ENCODE measurements at regions not wholly inside any gene's neighbourhood (a gene's known extent, or its start where the extent isn't known, plus 50 kb on each side); places are given as distances from the start of the nearest gene placed in this dataset.
"Not testable (repeated sequence)": the region's sequence is repeated elsewhere in the genome, so short reads cannot be mapped to it uniquely, and the experiment has no call there.

GRCh38 chr4:99763635-99764101 is 53.0 kb upstream of the DAPP1 start:
- H3K27me3 Mint-ChIP-seq: peaks cover 13 to 17% of the 10 kb centered on the region in 2 donors
- peaks cover 0 to 2% of the 10 kb centered on the region in 2 donors for H3K4me1 Mint-ChIP-seq
- H3K4me3 Mint-ChIP-seq: no peak overlapping the region
- H3K36me3 Mint-ChIP-seq: no peaks in the 10 kb centered on the region
- ATAC-seq (replicated peaks): no peak
- no peak for DNase-seq
- H3K27ac Mint-ChIP-seq: no peak overlapping the region
- peaks cover 4 to 9% of the 10 kb centered on the region in 2 donors for H3K9me3 Mint-ChIP-seq

GRCh38 chr4:99762728-99763127 is 53.9 kb upstream of the DAPP1 start:
- ATAC-seq (replicated peaks) (no peak), DNase-seq (no peak)
- H3K36me3 Mint-ChIP-seq: no peaks in the 10 kb centered on the region
- H3K4me1 Mint-ChIP-seq: peaks cover 0 to 2% of the 10 kb centered on the region in 2 donors
- peaks cover 13 to 17% of the 10 kb centered on the region in 2 donors for H3K27me3 Mint-ChIP-seq
- H3K27ac Mint-ChIP-seq: no peak overlapping the region
- no peak overlapping the region for H3K4me3 Mint-ChIP-seq
- H3K9me3 Mint-ChIP-seq: peaks cover 4 to 9% of the 10 kb centered on the region in 2 donors

DNA sequence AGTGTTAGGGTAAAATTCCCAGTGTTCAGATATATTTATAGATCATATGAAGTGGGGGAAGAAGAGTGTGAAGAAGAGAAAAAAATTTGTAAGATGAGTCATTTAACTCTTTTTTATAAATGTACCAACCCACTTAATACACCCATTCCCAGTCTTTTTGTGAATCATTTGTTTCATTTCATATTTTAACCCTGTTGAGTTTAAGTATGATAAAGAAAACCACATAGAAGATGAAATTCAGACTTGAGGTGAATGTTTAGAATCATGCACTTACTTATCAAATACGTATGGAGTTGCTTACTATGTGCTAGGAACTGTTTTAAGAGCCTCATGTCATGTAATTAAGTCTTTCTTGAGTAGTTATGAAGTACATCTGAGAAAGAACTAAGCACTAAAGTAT is 56.6 kb upstream of the DAPP1 start:
- Mint-ChIP-seq H3K4me1 (peaks cover 0 to 2% of the 10 kb centered on the region in 2 donors), H3K27ac (no peak overlapping the region), H3K9me3 (peaks cover 4 to 7% of the 10 kb centered on the region in 2 donors), H3K4me3 (no peak overlapping the region), H3K36me3 (no peaks in the 10 kb centered on the region), H3K27me3 (peaks cover 13 to 17% of the 10 kb centered on the region in 2 donors)
- ATAC-seq (replicated peaks): no peak
- DNase-seq: no peak

DNA sequence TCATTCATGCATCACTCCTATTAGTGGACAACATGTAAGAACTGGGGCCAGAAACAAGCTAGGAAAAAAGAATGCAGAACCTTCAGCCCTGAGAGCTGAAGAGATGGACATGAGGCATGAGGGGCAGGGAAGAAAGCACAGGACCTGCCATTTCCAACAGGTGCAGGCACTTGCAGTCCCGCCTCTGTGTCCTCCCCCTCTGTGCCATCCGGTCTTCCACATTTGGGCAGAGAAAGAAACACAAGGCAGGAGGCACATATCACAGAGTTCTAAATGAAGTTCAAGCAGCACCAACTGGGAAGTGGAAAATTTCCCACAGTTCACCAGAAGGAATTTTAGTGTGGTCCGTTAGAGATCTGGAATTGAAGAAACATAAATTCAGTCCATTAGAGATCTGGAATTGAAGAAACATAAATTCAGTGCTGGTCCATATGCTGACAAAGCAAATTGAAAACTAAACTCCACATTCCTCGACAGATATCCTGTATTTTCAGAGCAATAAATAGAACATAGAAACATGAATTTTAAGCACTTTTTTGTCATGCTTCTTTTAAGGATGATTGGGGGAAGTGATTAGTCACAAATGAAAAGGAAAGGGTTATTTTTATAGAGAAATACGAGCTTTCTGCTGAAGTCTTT is 57.2 kb upstream of the DAPP1 start:
- peaks cover 4 to 5% of the 10 kb centered on the region in 2 donors for H3K9me3 Mint-ChIP-seq
- no peak for DNase-seq
- H3K4me1 Mint-ChIP-seq: peaks cover 0 to 2% of the 10 kb centered on the region in 2 donors
- no peak overlapping the region for H3K4me3 Mint-ChIP-seq
- H3K27me3 Mint-ChIP-seq: peaks cover 13 to 17% of the 10 kb centered on the region in 2 donors
- no peak for ATAC-seq (replicated peaks)
- H3K36me3 Mint-ChIP-seq: no peaks in the 10 kb centered on the region
- no peak overlapping the region for H3K27ac Mint-ChIP-seq

- H3K27me3 Mint-ChIP-seq: peaks cover 15 to 17% of the 10 kb centered on the region in 2 donors
Observed at GRCh38 chr4:99755223-99755944, 61.2 kb upstream of the DAPP1 start.

DNA sequence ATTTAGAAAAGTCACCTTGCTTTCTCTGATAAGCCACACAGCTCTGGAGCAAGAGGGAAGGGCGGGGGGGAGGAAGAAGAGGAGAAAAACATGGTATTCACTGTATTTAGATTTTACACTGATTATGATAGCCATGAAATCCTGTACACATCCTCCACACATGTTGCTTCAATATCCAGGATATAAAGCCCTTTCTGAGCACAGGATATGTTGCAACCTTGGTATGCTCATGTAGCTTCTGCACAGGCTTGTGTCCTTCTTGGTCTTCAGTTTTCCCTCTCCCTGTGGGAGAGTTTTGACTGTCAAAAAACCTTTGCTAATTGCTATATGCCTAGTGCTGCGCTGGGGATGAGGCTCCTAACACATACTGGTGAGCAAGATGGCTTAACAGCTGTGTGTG is 61.9 kb upstream of the DAPP1 start:
- no peak overlapping the region for H3K4me3 Mint-ChIP-seq

More at GRCh38 chr4:99755223-99755944, 61.2 kb upstream of the DAPP1 start:
- Mint-ChIP-seq H3K4me1 (no peaks in the 10 kb centered on the region), H3K36me3 (no peaks in the 10 kb centered on the region), H3K9me3 (no peaks in the 10 kb centered on the region), H3K4me3 (no peak overlapping the region), H3K27ac (no peak overlapping the region)
- ATAC-seq (replicated peaks) (no peak), DNase-seq (no peak)

DNA sequence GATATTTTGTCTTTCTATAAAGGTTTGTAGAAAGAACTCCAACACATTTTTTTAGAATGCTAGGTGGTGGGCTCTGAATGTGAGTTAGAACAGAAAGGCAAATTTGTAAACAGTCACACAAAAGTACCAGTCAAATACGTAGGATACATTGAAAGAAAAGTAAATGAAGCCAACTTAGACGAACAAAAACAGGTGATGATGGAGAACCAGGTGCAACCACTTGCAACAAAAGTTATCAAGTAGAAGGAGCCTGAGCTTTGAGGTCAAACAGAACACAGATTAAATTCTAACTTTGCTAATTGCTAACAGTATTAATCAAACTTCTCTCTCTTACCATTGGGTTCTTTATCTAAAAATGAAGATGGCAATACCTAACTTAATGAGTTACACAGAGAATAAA is 62.7 kb upstream of the DAPP1 start:
- Mint-ChIP-seq H3K27me3 (peaks cover 7 to 8% of the 10 kb centered on the region in 2 donors), H3K27ac (no peak overlapping the region), H3K4me1 (peaks cover 0 to 6% of the 10 kb centered on the region in 2 donors), H3K36me3 (no peaks in the 10 kb centered on the region), H3K9me3 (no peaks in the 10 kb centered on the region), H3K4me3 (no peak overlapping the region)
- DNase-seq (no peak), ATAC-seq (replicated peaks) (no peak)

More for the DNA sequence above, 61.9 kb upstream of the DAPP1 start:
- ATAC-seq (replicated peaks) (no peak), DNase-seq (no peak)
- Mint-ChIP-seq H3K27ac (no peak overlapping the region), H3K4me1 (peaks cover 0 to 5% of the 10 kb centered on the region in 2 donors), H3K27me3 (peaks cover 14 to 15% of the 10 kb centered on the region in 2 donors), H3K36me3 (no peaks in the 10 kb centered on the region), H3K9me3 (no peaks in the 10 kb centered on the region)

- H3K27me3 Mint-ChIP-seq: peaks cover 16 to 18% of the 10 kb centered on the region in 2 donors
- no peaks in the 10 kb centered on the region for H3K36me3 Mint-ChIP-seq
- no peak overlapping the region for H3K4me3 Mint-ChIP-seq
- ATAC-seq (replicated peaks) (peak; percentile 75 to 84), DNase-seq (no peak)
- H3K9me3 Mint-ChIP-seq: peaks cover 3% of the 10 kb centered on the region in 2 donors
- H3K4me1 Mint-ChIP-seq: peaks cover 0 to 6% of the 10 kb centered on the region in 2 donors
- H3K27ac Mint-ChIP-seq: no peak overlapping the region
Observed at GRCh38 chr4:99749445-99750391, 66.9 kb upstream of the DAPP1 start.

DNA sequence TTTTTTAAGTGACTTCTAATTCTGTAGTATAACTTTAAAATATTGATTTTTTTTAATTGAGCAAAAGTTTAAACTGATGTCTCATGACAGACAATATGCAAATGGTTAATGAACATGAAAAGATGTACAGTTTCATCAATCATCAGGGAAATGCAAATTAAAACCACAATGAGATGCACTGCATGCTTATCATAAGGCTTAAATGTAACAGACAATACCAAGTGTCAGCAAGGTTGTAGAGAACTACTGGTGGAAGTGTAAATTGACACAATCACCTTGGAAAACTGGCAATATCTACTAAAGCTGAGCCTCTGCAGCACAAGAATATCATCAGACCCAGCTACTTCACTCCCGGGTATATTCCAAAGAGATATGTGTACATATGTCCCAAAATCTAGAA is 70.2 kb upstream of the DAPP1 start:
- ATAC-seq (replicated peaks): no peak
- peaks cover 3% of the 10 kb centered on the region in 2 donors for H3K9me3 Mint-ChIP-seq
- H3K4me3 Mint-ChIP-seq: no peak overlapping the region
- DNase-seq: no peak
- peaks cover 9 to 15% of the 10 kb centered on the region in 2 donors for H3K27me3 Mint-ChIP-seq
- H3K27ac Mint-ChIP-seq: no peak overlapping the region
- H3K4me1 Mint-ChIP-seq: peaks cover 0 to 6% of the 10 kb centered on the region in 2 donors
- no peaks in the 10 kb centered on the region for H3K36me3 Mint-ChIP-seq

DNA sequence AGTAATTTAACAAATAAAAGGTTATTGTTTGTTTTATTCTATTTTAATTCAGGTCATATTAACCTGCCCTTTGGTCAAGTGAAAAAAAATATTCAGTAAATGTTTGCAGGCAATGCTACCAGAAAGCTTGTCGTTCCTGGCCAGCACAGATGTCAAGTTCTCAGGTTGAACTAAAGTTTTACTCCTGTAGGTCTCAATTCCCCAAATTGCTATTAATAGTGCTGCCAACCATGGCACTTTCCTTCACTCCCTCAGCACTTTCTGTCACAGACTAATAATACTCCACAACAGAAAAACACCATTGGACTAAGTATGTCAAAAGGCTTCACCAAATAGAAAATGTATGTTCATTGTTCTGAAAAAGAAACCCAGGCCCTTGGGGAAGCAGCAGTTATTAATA is 79.2 kb upstream of the C4orf54 start:
- ATAC-seq (replicated peaks): no peak
- Mint-ChIP-seq H3K27ac (no peak overlapping the region), H3K4me3 (no peak overlapping the region), H3K4me1 (no peaks in the 10 kb centered on the region), H3K27me3 (peaks cover 27% of the 10 kb centered on the region in 2 donors), H3K9me3 (peaks cover 12 to 14% of the 10 kb centered on the region in 2 donors), H3K36me3 (peaks cover 0 to 3% of the 10 kb centered on the region in 2 donors)
- DNase-seq: no peak

DNA sequence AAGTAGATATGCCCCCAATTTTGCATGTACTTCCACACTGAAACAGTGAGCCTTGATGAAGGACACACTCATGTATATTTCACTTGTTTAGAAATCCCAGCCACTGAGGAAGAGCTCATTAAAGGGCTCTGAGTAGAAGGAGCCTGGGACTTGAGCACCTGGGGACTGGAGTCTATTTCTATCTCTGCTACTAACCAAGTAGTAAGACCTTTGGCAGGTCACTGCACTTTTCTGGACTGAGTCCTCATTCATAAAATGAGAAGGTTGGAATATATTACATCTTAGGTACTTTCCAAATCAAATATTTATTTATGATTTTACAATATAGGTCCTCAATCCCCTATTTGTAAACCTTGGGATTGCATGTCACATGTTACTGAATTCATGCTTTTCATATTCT is 78.2 kb upstream of the C4orf54 start:
- DNase-seq (no peak), ATAC-seq (replicated peaks) (no peak)
- H3K27ac Mint-ChIP-seq: no peak overlapping the region
- H3K4me1 Mint-ChIP-seq: no peaks in the 10 kb centered on the region
- no peak overlapping the region for H3K4me3 Mint-ChIP-seq
- peaks cover 12 to 14% of the 10 kb centered on the region in 2 donors for H3K9me3 Mint-ChIP-seq
- peaks cover 27% of the 10 kb centered on the region in 2 donors for H3K27me3 Mint-ChIP-seq
- H3K36me3 Mint-ChIP-seq: peaks cover 0 to 3% of the 10 kb centered on the region in 2 donors

DNA sequence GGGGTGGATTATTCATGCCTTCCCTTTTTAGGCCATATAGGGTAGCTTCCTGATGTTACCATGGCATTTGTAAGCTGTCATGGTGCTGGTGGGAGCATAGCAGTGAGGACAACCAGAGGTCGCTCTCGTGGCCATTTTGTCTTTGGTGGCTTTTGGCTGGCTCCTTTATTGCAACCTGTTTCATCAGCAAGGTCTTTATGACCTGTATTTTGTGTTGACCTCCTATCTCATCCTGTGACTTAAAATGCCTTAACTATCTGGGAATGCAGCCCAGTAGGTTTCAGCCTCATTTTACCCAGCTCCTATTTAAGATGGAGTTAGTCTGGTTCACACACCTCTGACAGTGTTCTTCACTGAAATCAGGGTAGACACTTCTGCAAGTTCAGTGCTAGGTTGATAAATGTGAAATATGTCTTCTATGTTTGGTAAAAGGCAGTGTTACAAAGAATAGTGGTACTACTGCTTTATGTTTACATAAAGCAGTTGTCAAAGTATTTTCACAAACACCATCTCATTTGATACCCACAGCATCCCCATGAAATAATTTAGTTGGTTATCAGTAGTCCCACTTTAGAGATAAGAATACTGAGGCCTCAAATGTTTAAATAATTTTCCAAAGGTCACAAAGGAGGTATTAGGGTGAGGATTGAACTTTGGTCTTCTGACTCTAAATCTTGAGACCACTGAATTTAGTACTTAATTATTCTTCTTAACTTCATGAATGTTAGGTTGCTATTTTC is 77.1 kb upstream of the C4orf54 start:
- DNase-seq (no peak), ATAC-seq (replicated peaks) (no peak)
- Mint-ChIP-seq H3K9me3 (peaks cover 11 to 12% of the 10 kb centered on the region in 2 donors), H3K4me3 (no peak overlapping the region), H3K4me1 (no peaks in the 10 kb centered on the region), H3K27ac (no peak overlapping the region), H3K27me3 (peaks cover 17% of the 10 kb centered on the region in 2 donors), H3K36me3 (peaks cover 0 to 3% of the 10 kb centered on the region in 2 donors)

GRCh38 chr4:99733455-99733854 is 75.8 kb upstream of the C4orf54 start:
- H3K36me3 Mint-ChIP-seq; H3K9me3 Mint-ChIP-seq; H3K27ac Mint-ChIP-seq; H3K4me3 Mint-ChIP-seq; ATAC-seq (replicated peaks); DNase-seq; H3K4me1 Mint-ChIP-seq: not testable (repeated sequence)
- peaks cover 12% of the 10 kb centered on the region in 2 donors for H3K27me3 Mint-ChIP-seq

Data from stimulated activated naive B cell treated with anti-CD40 and anti-IgM and Interleukin-4, amounts not matched to agents 10 μg/mL and 1 μg/mL and 100 μg/mL, for 72 hours (primary cell).